ENCODE measurements at regions not wholly inside any gene's neighbourhood (a gene's known extent, or its start where the extent isn't known, plus 50 kb on each side); places are given as distances from the start of the nearest gene placed in this dataset.

- no peak for DNase-seq
These were observed 976.9 kb upstream of the MBL2 start for GRCh38 chr10:53749439-53749838.

GRCh38 chr10:53748319-53748718 is 975.7 kb upstream of the MBL2 start:
- no peak for DNase-seq

GRCh38 chr10:53744746-53745145 is 972.2 kb upstream of the MBL2 start:
- DNase-seq = no peak

- DNase-seq = no peak
These were observed 971.6 kb upstream of the MBL2 start for GRCh38 chr10:53744176-53744575.

GRCh38 chr10:53737132-53737531 is 964.5 kb upstream of the MBL2 start:
- DNase-seq = no peak

GRCh38 chr10:53726921-53727320 is 954.3 kb upstream of the MBL2 start:
- no peak for DNase-seq

- no peak for DNase-seq
These were observed 952.0 kb upstream of the MBL2 start for GRCh38 chr10:53724581-53724980.

GRCh38 chr10:53719658-53720057 is 947.1 kb upstream of the MBL2 start:
- no peak for DNase-seq

GRCh38 chr10:53716156-53716555 is 943.6 kb upstream of the MBL2 start:
- no peak for DNase-seq

GRCh38 chr10:53713431-53713830 is 940.8 kb upstream of the MBL2 start:
- DNase-seq = no peak

- no peak for DNase-seq
These were observed 929.9 kb upstream of the MBL2 start for GRCh38 chr10:53702489-53702888.

GRCh38 chr10:53701213-53701612 is 928.6 kb upstream of the MBL2 start:
- no peak for DNase-seq

GRCh38 chr10:53700278-53700677 is 927.7 kb upstream of the MBL2 start:
- no peak for DNase-seq

- no peak for DNase-seq
These were observed 927.1 kb upstream of the MBL2 start for GRCh38 chr10:53699684-53700083.

- DNase-seq = no peak
These were observed 926.6 kb upstream of the MBL2 start for GRCh38 chr10:53699231-53699630.

- no peak for DNase-seq
These were observed 924.5 kb upstream of the MBL2 start for GRCh38 chr10:53697038-53697437.

GRCh38 chr10:53690524-53691240 is 918.1 kb upstream of the MBL2 start:
- no peak for DNase-seq

GRCh38 chr10:53687800-53688199 is 915.2 kb upstream of the MBL2 start:
- no peak for DNase-seq

GRCh38 chr10:53682885-53683284 is 910.3 kb upstream of the MBL2 start:
- no peak for DNase-seq

GRCh38 chr10:53682458-53682857 is 909.9 kb upstream of the MBL2 start:
- DNase-seq = no peak

GRCh38 chr10:53679666-53680065 is 907.1 kb upstream of the MBL2 start:
- no peak for DNase-seq

GRCh38 chr10:53675177-53675576 is 902.6 kb upstream of the MBL2 start:
- no peak for DNase-seq

- DNase-seq = no peak
These were observed 894.5 kb upstream of the MBL2 start for GRCh38 chr10:53667063-53667462.

GRCh38 chr10:53664282-53665019 is 891.9 kb upstream of the MBL2 start:
- DNase-seq = peak; percentile 32

GRCh38 chr10:53650794-53651193 is 878.2 kb upstream of the MBL2 start:
- no peak for DNase-seq

Data from femur (tissue), 1 donor.